Neural cell (in vitro differentiated cells): ENCODE measurements at regions not wholly inside any gene's neighbourhood (a gene's known extent, or its start where the extent isn't known, plus 50 kb on each side); places are given as distances from the start of the nearest gene placed in this dataset.
A peak's percentile ranks its signal among the peaks of the same experiment; 100 is the strongest.

ENCODE experiments used
- H2AFZ ChIP-seq: fragments of 200-600, 300-800 bp; sonication (generic), shearing (Covaris generic); 2 replicates; pipeline ENCODE4 v1.6.0; 2014; ENCODE audit warnings: low read depth, mild to moderate bottlenecking, antibody characterized with exemption, low read length, moderate library complexity
- H3F3A ChIP-seq: fragments of 200-600 bp; shearing (Covaris generic); 2 replicates; pipeline ENCODE4 v1.6.1; 2016; ENCODE audit warnings: mild to moderate bottlenecking, moderate library complexity, mixed read lengths, antibody characterized with exemption, low read length; ENCODE audit not compliant: insufficient read depth, poor library complexity, severe bottlenecking
- H3K27ac ChIP-seq: fragments of 200-600, 300-800 bp; sonication (generic), shearing (Covaris generic); 2 replicates; pipeline ENCODE4 v1.5.1; 2014; ENCODE audit warnings: mild to moderate bottlenecking, low read length, moderate library complexity
- H3K27me3 ChIP-seq: fragments of 300-800, 200-600 bp; sonication (generic), shearing (Covaris generic); 2 replicates; pipeline ENCODE4 v1.6.0; 2014; ENCODE audit warnings: mild to moderate bottlenecking, low read depth, low read length, moderate library complexity; ENCODE audit not compliant: insufficient read depth
- H3K36me3 ChIP-seq: fragments of 300-800, 200-600 bp; sonication (generic), shearing (Covaris generic); 2 replicates; pipeline ENCODE4 v1.5.1; 2014; ENCODE audit warnings: mild to moderate bottlenecking, antibody characterized with exemption, low read length, moderate library complexity; ENCODE audit not compliant: insufficient read depth
- H3K4me2 ChIP-seq: fragments of 300-800, 200-600 bp; sonication (generic), shearing (Covaris generic); 2 replicates; pipeline ENCODE4 v1.6.0; 2014; ENCODE audit warnings: mild to moderate bottlenecking, low read length
- H3K4me3 ChIP-seq: fragments of 300-800, 200-600 bp; sonication (generic), shearing (Covaris generic); 2 replicates; pipeline ENCODE4 v1.5.1; 2014; ENCODE audit warnings: mild to moderate bottlenecking, low read length, moderate library complexity
- H3K79me2 ChIP-seq: fragments of 200-600 bp; shearing (Covaris generic); replicated peaks from 2 replicates; pipeline ENCODE4 v1.6.0; 2014; ENCODE audit warnings: mild to moderate bottlenecking, low read length, moderate library complexity; ENCODE audit not compliant: insufficient read depth
- H3K9ac ChIP-seq: fragments of 300-800, 200-600 bp; sonication (generic), shearing (Covaris generic); 2 replicates; pipeline ENCODE4 v1.6.1; 2016; ENCODE audit warnings: mild to moderate bottlenecking, low read length, mixed read lengths
- H3K9me2 ChIP-seq: fragments of 200-600 bp; shearing (Covaris generic); 2 replicates; pipeline ENCODE4 v1.6.1; 2016; ENCODE audit warnings: mild to moderate bottlenecking, low read length, mixed read lengths; ENCODE audit not compliant: insufficient read depth
- H3K9me3 ChIP-seq: fragments of 200-600, 300-800 bp; sonication (generic), shearing (Covaris generic); 2 replicates; pipeline ENCODE4 v1.6.1; 2016; ENCODE audit warnings: mild to moderate bottlenecking, mixed run types, low read length, moderate library complexity, mixed read lengths
- H4K20me1 ChIP-seq: fragments of 200-600 bp; shearing (Covaris generic); 2 replicates; pipeline ENCODE4 v1.6.1; 2016; ENCODE audit warnings: mild to moderate bottlenecking, mixed run types; ENCODE audit not compliant: insufficient read depth
- CTCF ChIP-seq: fragments of 450-650 bp; IDR thresholded peaks from 2 replicates; pipeline ENCODE4 v1.5.1; 2014; ENCODE audit warnings: antibody characterized with exemption, mild to moderate bottlenecking, moderate library complexity; ENCODE audit not compliant: poor library complexity, severe bottlenecking
- EP300 ChIP-seq: fragments of 450-650 bp; conservative IDR thresholded peaks from 2 replicates; pipeline ENCODE4 v1.6.1; 2014; ENCODE audit warnings: antibody characterized with exemption, mild to moderate bottlenecking, moderate library complexity; ENCODE audit not compliant: poor library complexity, severe bottlenecking
- EZH2 ChIP-seq: fragments of 200-600, 300-800 bp; shearing (Covaris generic), sonication (generic); IDR thresholded peaks from 2 replicates; pipeline ENCODE4 v1.6.1; 2014; ENCODE audit warnings: antibody characterized with exemption, low read length, borderline replicate concordance, mild to moderate bottlenecking; ENCODE audit not compliant: insufficient read depth, poor library complexity, severe bottlenecking
- MXI1 ChIP-seq: fragments of 450-650 bp; conservative IDR thresholded peaks from 2 replicates; pipeline ENCODE4 v1.6.1; 2014; ENCODE audit warnings: antibody characterized with exemption, mild to moderate bottlenecking; ENCODE audit not compliant: poor library complexity, severe bottlenecking
- POLR2AphosphoS5 ChIP-seq: IDR thresholded peaks from 2 replicates; pipeline ENCODE4 v1.6.1; 2012
- RAD21 ChIP-seq: fragments of 450-650 bp; conservative IDR thresholded peaks from 2 replicates; pipeline ENCODE4 v1.6.1; 2014; ENCODE audit warnings: antibody characterized with exemption, mild to moderate bottlenecking, moderate library complexity
- SMC3 ChIP-seq: fragments of 450-650 bp; conservative IDR thresholded peaks from 2 replicates; pipeline ENCODE4 v1.6.1; 2014; ENCODE audit warnings: antibody characterized with exemption, mild to moderate bottlenecking, moderate library complexity; ENCODE audit not compliant: poor library complexity
- TAF1 ChIP-seq: IDR thresholded peaks from 2 replicates; pipeline ENCODE4 v1.6.1; 2012; ENCODE audit warnings: low read depth
- TF ChIP-seq, protein P1 (sequence below): IDR thresholded peaks from 2 replicates; pipeline ENCODE4 v1.6.1; 2012; ENCODE audit warnings: borderline replicate concordance

DNA sequence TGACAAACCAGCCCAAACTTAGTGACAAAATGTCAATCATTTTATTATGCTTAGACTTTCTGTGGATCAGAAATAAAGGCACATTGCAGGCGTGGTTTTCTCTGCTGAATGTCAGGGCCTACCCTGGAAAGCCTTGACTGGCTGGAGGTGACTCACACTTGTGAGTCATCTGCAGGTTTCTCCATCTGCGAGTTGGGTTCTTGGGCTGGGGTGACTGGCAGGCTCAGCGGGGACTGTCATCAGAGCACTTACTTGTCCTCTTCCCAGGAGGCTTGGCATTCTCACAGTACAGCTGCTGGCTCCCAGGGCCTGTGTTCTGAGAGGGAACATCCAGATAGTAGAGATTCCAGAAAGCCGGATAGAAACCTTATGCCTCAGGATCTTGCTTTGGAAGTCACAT is 153.8 kb upstream of the AGA start:
- H3K36me3 ChIP-seq, result no peaks in the 10 kb centered on the region
- H3K4me3 ChIP-seq, result no peak overlapping the region
- H3K79me2 ChIP-seq, result no peaks in the 10 kb centered on the region
- H3K4me2 ChIP-seq, result no peak overlapping the region
- H3K9me2 ChIP-seq, result no peaks in the 10 kb centered on the region
- H2AFZ ChIP-seq, result no peak overlapping the region
- H4K20me1 ChIP-seq, result no peaks in the 10 kb centered on the region
- H3K9me3 ChIP-seq, result no peaks in the 10 kb centered on the region
- no peaks in the 10 kb centered on the region for H3K27me3 ChIP-seq
- H3K27ac ChIP-seq, result no peak overlapping the region
- H3F3A ChIP-seq, result no peaks in the 10 kb centered on the region
- TF ChIP-seq, protein P1, sequence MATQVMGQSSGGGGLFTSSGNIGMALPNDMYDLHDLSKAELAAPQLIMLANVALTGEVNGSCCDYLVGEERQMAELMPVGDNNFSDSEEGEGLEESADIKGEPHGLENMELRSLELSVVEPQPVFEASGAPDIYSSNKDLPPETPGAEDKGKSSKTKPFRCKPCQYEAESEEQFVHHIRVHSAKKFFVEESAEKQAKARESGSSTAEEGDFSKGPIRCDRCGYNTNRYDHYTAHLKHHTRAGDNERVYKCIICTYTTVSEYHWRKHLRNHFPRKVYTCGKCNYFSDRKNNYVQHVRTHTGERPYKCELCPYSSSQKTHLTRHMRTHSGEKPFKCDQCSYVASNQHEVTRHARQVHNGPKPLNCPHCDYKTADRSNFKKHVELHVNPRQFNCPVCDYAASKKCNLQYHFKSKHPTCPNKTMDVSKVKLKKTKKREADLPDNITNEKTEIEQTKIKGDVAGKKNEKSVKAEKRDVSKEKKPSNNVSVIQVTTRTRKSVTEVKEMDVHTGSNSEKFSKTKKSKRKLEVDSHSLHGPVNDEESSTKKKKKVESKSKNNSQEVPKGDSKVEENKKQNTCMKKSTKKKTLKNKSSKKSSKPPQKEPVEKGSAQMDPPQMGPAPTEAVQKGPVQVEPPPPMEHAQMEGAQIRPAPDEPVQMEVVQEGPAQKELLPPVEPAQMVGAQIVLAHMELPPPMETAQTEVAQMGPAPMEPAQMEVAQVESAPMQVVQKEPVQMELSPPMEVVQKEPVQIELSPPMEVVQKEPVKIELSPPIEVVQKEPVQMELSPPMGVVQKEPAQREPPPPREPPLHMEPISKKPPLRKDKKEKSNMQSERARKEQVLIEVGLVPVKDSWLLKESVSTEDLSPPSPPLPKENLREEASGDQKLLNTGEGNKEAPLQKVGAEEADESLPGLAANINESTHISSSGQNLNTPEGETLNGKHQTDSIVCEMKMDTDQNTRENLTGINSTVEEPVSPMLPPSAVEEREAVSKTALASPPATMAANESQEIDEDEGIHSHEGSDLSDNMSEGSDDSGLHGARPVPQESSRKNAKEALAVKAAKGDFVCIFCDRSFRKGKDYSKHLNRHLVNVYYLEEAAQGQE, result peak; percentile 27
- TF ChIP-seq POLR2AphosphoS5, result no peak
- no peak overlapping the region for H3K9ac ChIP-seq

DNA sequence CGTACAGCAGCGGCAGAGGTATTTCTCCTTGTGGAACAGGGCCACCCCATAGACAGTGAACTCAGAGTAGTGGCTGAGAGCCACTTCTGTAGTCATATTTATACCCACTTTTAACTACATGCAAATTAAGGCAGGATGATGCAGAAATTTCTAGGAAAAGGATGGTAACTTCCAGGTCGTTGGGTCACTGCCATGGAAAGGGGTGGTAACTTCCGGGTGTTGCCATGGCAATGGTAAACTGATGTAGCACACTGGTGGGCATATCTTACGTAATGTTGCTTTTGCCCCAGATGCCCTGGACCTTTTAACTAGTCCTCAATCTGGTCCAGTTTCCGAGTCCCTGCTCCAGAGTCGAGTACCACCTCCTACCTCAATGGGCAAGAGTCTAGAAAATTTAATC is 154.8 kb upstream of the AGA start:
- Histone ChIP-seq H3K27ac (no peak overlapping the region), H2AFZ (no peak overlapping the region)

DNA sequence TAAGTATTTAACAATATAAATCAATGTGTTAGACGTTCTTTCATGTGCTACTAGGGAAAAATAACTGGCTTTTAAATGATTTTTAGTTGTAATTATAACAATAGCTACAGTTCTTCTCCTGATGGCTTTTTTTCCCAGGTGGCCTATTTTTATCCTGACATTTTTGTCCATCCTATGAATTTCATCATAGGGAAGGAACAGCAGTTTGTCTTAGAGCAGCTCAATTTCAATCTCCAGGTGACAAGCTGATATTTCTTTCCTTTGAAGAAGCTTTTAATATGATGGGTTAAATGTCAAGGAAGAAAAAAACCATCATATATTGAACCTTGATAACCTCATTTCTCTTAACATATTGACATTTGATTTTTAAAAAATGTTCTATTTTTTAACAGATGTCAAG is 163.0 kb upstream of the AGA start:
- H3K79me2 ChIP-seq, result no peaks in the 10 kb centered on the region
- no peaks in the 10 kb centered on the region for H3K36me3 ChIP-seq
- TF ChIP-seq, protein P1, result peak; percentile 99
- TF ChIP-seq MXI1, result no peak
- peak; percentile 95 for TF ChIP-seq EP300
- no peak for TF ChIP-seq SMC3
- no peak for TF ChIP-seq CTCF
- TF ChIP-seq EZH2, result no peak
- peak; percentile 14 for TF ChIP-seq RAD21
- TF ChIP-seq TAF1, result no peak
- peak; percentile 66 for TF ChIP-seq POLR2AphosphoS5
- no peaks in the 10 kb centered on the region for H4K20me1 ChIP-seq
- peak overlapping the region; percentile 4 for H3K4me3 ChIP-seq
- no peaks in the 10 kb centered on the region for H3K9me3 ChIP-seq
- H3K4me2 ChIP-seq, result peak overlapping the region; percentile 40
- H3K27me3 ChIP-seq, result no peaks in the 10 kb centered on the region
- H2AFZ ChIP-seq, result no peak overlapping the region
- no peaks in the 10 kb centered on the region for H3F3A ChIP-seq
- H3K9ac ChIP-seq, result no peak overlapping the region
- peak overlapping the region; percentile 68 for H3K27ac ChIP-seq
- H3K9me2 ChIP-seq, result no peaks in the 10 kb centered on the region

More for the DNA sequence above, 154.8 kb upstream of the AGA start:
- H3K9ac ChIP-seq, result no peak overlapping the region
- no peaks in the 10 kb centered on the region for H3K27me3 ChIP-seq
- no peaks in the 10 kb centered on the region for H3K9me2 ChIP-seq
- no peak for TF ChIP-seq MXI1
- no peaks in the 10 kb centered on the region for H3F3A ChIP-seq
- H3K79me2 ChIP-seq, result no peaks in the 10 kb centered on the region
- no peaks in the 10 kb centered on the region for H3K36me3 ChIP-seq
- no peak overlapping the region for H3K4me3 ChIP-seq
- no peaks in the 10 kb centered on the region for H4K20me1 ChIP-seq
- H3K4me2 ChIP-seq, result no peak overlapping the region
- no peaks in the 10 kb centered on the region for H3K9me3 ChIP-seq
